ENCODE measurements at regions not wholly inside any gene's neighbourhood (a gene's known extent, or its start where the extent isn't known, plus 50 kb on each side); places are given as distances from the start of the nearest gene placed in this dataset.

DNA sequence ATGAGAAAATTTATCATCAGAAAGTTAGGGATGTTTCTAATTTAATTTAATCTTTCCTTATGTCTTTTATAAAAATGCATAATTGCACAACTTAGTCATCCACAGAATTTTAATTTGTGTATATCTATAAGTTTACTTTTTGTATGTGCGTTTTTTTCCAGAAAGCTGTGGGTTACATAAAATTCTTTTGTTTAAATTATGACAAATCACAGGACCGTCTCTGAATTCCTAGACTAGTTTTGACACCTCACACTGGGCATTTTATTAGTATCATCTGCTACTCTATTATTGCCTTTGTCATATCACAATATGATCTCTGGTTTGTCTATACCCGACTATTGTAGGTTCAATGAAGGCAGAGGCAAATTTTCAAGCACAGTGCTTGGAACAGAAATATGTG, 482.4 kb upstream of the SEMA3D start:
- Histone ChIP-seq H3K27me3 (no peaks in the 10 kb centered on the region), H3K9me3 (no peaks in the 10 kb centered on the region), H3K36me3 (no peaks in the 10 kb centered on the region), H3K4me3 (no peak overlapping the region), H3K4me1 (no peaks in the 10 kb centered on the region), H3K27ac (no peak overlapping the region)
- intact Hi-C loops (cut with DNase I) = no loop called here
- no peak for DNase-seq (ENCODE audit: low spot score in 2 of 2)
- TF ChIP-seq, protein P1, sequence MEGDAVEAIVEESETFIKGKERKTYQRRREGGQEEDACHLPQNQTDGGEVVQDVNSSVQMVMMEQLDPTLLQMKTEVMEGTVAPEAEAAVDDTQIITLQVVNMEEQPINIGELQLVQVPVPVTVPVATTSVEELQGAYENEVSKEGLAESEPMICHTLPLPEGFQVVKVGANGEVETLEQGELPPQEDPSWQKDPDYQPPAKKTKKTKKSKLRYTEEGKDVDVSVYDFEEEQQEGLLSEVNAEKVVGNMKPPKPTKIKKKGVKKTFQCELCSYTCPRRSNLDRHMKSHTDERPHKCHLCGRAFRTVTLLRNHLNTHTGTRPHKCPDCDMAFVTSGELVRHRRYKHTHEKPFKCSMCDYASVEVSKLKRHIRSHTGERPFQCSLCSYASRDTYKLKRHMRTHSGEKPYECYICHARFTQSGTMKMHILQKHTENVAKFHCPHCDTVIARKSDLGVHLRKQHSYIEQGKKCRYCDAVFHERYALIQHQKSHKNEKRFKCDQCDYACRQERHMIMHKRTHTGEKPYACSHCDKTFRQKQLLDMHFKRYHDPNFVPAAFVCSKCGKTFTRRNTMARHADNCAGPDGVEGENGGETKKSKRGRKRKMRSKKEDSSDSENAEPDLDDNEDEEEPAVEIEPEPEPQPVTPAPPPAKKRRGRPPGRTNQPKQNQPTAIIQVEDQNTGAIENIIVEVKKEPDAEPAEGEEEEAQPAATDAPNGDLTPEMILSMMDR (IDR thresholded peaks at IDR 0.05) = no peak

DNA sequence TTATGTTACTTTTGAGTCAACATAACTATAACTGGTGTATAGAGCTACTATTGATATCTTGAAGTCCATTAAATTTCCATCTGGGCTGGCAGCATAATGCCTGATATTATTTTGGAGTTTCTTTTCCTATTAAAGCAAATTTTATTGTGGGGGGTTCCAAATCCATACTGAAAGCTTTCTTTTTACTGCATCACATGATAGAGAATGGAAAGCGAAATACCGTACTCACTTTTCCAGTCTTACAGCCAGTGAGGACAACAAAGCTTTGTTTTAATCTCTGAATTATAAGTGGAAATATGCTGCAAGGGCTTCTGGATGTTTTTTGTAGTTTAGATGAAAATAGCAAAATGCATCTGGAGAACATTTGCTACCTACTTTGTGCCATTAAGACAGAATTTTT, 477.5 kb upstream of the SEMA3D start:
- H3K9me3 ChIP-seq = no peaks in the 10 kb centered on the region
- no peaks in the 10 kb centered on the region for H3K27me3 ChIP-seq
- no peak overlapping the region for H3K4me3 ChIP-seq
- DNase-seq (ENCODE audit: low spot score in 2 of 2) = no peak
- H3K4me1 ChIP-seq = no peaks in the 10 kb centered on the region
- TF ChIP-seq, protein P1 (IDR thresholded peaks at IDR 0.05) = no peak
- intact Hi-C loops (cut with DNase I) = no loop called here
- H3K36me3 ChIP-seq = no peaks in the 10 kb centered on the region
- H3K27ac ChIP-seq = no peak overlapping the region

DNA sequence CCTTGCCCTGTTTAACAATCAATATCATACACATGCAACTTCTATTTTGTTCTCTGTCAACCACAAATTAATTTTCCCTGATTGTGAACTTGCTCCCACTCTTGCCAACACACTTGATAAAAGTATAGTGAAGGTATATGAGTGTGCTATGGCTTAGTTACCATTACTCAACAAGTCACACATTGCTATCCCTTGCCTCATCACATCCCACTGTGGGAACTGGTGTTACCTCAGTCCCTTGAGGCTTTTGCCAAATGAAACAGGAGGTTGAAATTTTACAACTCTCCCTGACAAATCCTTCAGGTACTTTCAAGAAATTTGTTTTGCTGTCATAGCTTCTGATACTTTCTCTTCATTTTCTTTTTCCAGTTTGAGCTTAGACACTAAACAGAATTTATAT, 472.5 kb upstream of the SEMA3D start:
- Histone ChIP-seq H3K4me3 (no peak overlapping the region), H3K4me1 (no peaks in the 10 kb centered on the region), H3K27ac (no peak overlapping the region), H3K27me3 (no peaks in the 10 kb centered on the region), H3K36me3 (no peaks in the 10 kb centered on the region), H3K9me3 (no peaks in the 10 kb centered on the region)
- intact Hi-C loops (cut with DNase I) = no loop called here
- TF ChIP-seq, protein P1 (IDR thresholded peaks at IDR 0.05) = no peak
- no peak for DNase-seq (ENCODE audit: low spot score in 2 of 2)

DNA sequence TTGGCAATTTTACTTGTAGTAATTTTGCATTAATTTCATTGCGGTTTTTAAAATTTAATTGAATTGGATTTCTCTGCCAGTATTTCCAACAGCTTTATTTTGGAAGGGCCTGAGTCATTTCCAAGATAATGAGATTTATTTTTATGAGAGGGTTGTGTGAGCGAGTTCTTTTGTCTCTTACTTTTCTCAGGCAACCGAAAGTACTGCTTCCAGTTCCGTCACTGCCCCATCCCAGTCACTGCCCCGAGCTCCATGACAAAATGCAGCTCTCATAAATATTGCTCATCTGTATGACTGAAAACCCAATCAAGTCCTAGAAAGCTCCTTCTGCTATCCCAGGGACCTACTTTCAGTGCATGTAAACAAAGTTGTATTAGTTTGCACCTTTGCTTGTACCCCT, 468.4 kb upstream of the SEMA3D start:
- Histone ChIP-seq H3K36me3 (no peaks in the 10 kb centered on the region), H3K9me3 (no peaks in the 10 kb centered on the region), H3K27me3 (no peaks in the 10 kb centered on the region), H3K27ac (no peak overlapping the region), H3K4me3 (no peak overlapping the region), H3K4me1 (no peaks in the 10 kb centered on the region)
- TF ChIP-seq, protein P1 (IDR thresholded peaks at IDR 0.05) = no peak
- intact Hi-C loops (cut with DNase I) = no loop called here
- no peak for DNase-seq (ENCODE audit: low spot score in 2 of 2)

DNA sequence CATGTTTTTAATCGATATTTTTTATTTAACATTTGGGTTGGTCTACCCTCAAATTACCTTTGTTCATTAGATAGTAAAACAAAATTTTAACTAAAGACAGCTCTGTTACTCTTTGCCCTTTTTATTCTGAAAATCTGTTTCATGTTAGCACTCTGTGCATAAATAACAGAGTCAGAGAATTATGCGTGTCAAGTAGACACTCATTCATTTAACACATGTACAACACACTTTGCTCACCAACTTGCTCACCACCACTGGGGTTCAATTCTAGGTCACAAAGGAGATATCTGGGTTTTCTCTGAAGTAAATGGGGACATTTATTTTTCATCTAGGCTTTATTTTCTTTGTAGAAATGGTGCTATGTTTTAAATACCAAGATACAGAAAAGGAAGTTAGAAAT, 457.4 kb upstream of the SEMA3D start:
- TF ChIP-seq, protein P1 (IDR thresholded peaks at IDR 0.05) = no peak
- Histone ChIP-seq H3K4me1 (no peaks in the 10 kb centered on the region), H3K9me3 (no peaks in the 10 kb centered on the region), H3K4me3 (no peak overlapping the region), H3K36me3 (no peaks in the 10 kb centered on the region), H3K27me3 (no peaks in the 10 kb centered on the region), H3K27ac (no peak overlapping the region)
- intact Hi-C loops (cut with DNase I) = no loop called here
- DNase-seq (ENCODE audit: low spot score in 2 of 2) = no peak

DNA sequence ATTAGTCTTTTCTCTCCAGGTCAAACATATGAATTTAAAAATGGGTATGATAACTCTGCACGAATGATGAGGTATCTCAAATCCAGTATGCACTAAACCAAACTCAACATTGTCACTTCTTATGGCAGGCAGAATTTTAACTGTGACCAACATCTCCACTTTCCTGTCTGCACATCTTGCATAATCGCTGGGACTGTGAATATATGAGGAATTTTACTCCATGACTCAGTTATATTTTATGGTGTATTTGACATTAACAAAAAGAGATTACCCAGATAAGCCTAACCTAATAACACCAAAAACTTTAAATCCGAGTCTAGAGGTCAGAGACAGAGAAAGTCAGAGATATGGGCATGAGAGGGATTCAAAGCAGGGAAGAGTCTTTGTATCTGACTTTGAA, 454.5 kb upstream of the SEMA3D start:
- intact Hi-C loops (cut with DNase I) = no loop called here
- H3K9me3 ChIP-seq = no peaks in the 10 kb centered on the region
- no peak overlapping the region for H3K27ac ChIP-seq
- H3K4me3 ChIP-seq = no peak overlapping the region
- TF ChIP-seq, protein P1 (IDR thresholded peaks at IDR 0.05) = no peak
- no peaks in the 10 kb centered on the region for H3K27me3 ChIP-seq
- H3K36me3 ChIP-seq = no peaks in the 10 kb centered on the region
- no peak for DNase-seq (ENCODE audit: low spot score in 2 of 2)
- no peaks in the 10 kb centered on the region for H3K4me1 ChIP-seq

Data from ascending aorta (tissue), 2 donors.